ENCODE measurements at regions not wholly inside any gene's neighbourhood (a gene's known extent, or its start where the extent isn't known, plus 50 kb on each side); places are given as distances from the start of the nearest gene placed in this dataset.

DNA sequence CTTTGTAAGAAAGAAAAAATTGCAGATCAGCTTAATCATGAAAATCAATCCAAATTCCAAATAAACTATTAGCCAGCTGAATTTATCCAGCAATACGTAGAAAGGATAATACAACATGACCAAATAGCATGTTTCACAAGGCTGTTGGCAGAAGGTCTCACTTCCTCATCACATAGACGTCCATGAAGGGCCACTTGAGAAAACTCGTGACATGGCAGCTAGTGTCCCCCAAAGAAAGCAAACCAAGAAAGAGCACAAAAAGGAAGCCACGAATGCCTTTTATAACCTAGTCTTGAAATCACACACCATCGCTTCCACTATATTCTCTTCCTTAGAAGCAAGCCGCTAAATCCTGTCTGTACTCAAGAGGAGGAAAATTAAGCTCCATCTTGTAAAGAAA is 105.6 kb upstream of the NRBF2 start:
- TF ChIP-seq, protein P1, sequence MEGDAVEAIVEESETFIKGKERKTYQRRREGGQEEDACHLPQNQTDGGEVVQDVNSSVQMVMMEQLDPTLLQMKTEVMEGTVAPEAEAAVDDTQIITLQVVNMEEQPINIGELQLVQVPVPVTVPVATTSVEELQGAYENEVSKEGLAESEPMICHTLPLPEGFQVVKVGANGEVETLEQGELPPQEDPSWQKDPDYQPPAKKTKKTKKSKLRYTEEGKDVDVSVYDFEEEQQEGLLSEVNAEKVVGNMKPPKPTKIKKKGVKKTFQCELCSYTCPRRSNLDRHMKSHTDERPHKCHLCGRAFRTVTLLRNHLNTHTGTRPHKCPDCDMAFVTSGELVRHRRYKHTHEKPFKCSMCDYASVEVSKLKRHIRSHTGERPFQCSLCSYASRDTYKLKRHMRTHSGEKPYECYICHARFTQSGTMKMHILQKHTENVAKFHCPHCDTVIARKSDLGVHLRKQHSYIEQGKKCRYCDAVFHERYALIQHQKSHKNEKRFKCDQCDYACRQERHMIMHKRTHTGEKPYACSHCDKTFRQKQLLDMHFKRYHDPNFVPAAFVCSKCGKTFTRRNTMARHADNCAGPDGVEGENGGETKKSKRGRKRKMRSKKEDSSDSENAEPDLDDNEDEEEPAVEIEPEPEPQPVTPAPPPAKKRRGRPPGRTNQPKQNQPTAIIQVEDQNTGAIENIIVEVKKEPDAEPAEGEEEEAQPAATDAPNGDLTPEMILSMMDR (conservative IDR thresholded peaks at IDR 0.05; ENCODE audit: low read depth, low read length), result no peak
- TF ChIP-seq RFX5 (IDR thresholded peaks at IDR 0.05; ENCODE audit: low read depth, low read length) (no peak), SMC3 (IDR thresholded peaks at IDR 0.05; ENCODE audit: low read depth, low read length) (no peak), POLR2A (IDR thresholded peaks at IDR 0.05; ENCODE audit: low read depth, low read length) (no peak), RAD21 (IDR thresholded peaks at IDR 0.05; ENCODE audit: low read length) (no peak), MAFK (IDR thresholded peaks at IDR 0.05; ENCODE audit: low read depth, low read length) (no peak), CHD1 (IDR thresholded peaks at IDR 0.05; ENCODE audit: low read depth, low read length) (no peak), FOS (IDR thresholded peaks at IDR 0.05; ENCODE audit: low read depth, low read length) (no peak), CEBPB (IDR thresholded peaks at IDR 0.05; ENCODE audit: low read depth, low read length) (no peak), RCOR1 (IDR thresholded peaks at IDR 0.05; ENCODE audit: insufficient replicate concordance, low read length) (no peak), BHLHE40 (IDR thresholded peaks at IDR 0.05; ENCODE audit: low read depth, low read length) (no peak), MXI1 (IDR thresholded peaks at IDR 0.05; ENCODE audit: borderline replicate concordance, low read depth, low read length) (no peak)
- TF ChIP-seq, protein P2, sequence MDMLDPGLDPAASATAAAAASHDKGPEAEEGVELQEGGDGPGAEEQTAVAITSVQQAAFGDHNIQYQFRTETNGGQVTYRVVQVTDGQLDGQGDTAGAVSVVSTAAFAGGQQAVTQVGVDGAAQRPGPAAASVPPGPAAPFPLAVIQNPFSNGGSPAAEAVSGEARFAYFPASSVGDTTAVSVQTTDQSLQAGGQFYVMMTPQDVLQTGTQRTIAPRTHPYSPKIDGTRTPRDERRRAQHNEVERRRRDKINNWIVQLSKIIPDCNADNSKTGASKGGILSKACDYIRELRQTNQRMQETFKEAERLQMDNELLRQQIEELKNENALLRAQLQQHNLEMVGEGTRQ (IDR thresholded peaks at IDR 0.05; ENCODE audit: low read depth, low read length), result no peak
- TF ChIP-seq, protein P3, sequence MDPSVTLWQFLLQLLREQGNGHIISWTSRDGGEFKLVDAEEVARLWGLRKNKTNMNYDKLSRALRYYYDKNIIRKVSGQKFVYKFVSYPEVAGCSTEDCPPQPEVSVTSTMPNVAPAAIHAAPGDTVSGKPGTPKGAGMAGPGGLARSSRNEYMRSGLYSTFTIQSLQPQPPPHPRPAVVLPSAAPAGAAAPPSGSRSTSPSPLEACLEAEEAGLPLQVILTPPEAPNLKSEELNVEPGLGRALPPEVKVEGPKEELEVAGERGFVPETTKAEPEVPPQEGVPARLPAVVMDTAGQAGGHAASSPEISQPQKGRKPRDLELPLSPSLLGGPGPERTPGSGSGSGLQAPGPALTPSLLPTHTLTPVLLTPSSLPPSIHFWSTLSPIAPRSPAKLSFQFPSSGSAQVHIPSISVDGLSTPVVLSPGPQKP (IDR thresholded peaks at IDR 0.05; ENCODE audit: borderline replicate concordance, low read depth, low read length), result no peak

All from IMR-90 (cell line).